ENCODE measurements at regions not wholly inside any gene's neighbourhood (a gene's known extent, or its start where the extent isn't known, plus 50 kb on each side); places are given as distances from the start of the nearest gene placed in this dataset.

DNA sequence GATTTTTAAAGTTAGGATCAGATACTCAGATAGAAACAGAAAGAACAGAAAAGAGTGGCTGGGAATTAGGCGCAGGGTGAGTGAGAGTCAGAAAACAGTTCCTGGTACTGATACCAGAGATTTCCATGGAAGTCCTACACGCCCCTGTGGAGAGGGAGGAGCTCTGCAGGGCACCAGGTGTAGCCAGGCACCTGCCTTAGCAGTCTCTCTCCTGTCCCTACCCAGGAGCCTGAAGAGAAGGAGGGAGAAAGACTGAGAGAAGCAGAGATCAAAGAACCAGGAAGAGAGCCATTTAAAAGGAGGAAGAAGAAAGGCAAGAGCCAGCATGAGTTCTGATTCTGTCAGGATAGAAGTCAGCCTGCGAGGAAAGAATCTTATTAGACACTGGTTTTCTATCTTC lies 65.0 kb downstream of the CBLN1 start:
- DNase-seq (ENCODE audit: low read depth): no peak

DNA sequence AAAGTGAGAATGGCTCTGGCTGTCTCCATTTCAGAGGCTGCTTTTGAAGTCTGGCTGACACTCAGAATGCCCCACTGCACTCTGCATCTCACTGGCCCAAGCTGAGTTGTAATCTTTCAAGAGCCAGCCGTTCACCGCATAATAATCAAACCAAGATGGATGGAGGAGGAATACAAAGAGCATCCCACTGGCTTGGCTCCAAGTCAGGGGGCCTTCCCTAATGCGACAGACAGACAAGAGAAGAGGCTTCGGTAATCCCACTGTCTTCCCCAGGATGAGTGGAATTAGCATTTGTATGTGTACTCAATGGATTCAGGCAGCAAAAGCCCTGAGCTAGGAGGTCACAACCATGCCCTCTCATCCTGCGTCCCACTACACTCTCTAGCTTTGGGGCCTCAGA lies 68.0 kb downstream of the CBLN1 start:
- no peak for DNase-seq (ENCODE audit: low read depth)

DNA sequence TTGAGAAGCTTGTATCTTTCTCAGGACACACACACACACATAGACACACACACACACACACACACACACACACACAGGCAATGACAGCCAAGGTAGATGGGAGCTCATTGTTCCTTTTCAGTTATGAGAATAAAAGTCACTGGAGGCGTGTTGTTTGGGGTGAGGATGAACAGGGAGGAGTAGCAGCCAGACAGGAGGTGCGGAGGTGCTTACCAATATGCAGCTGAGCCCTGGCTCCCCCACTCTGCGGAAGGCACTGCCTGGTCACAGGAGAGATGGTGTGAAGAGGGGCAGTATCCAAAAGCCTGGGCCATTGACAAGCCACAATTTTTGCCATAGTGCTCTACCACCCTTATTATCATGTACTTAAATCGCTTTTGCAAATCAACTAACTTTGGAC lies 77.4 kb downstream of the CBLN1 start:
- no peak for DNase-seq (ENCODE audit: low read depth)

DNA sequence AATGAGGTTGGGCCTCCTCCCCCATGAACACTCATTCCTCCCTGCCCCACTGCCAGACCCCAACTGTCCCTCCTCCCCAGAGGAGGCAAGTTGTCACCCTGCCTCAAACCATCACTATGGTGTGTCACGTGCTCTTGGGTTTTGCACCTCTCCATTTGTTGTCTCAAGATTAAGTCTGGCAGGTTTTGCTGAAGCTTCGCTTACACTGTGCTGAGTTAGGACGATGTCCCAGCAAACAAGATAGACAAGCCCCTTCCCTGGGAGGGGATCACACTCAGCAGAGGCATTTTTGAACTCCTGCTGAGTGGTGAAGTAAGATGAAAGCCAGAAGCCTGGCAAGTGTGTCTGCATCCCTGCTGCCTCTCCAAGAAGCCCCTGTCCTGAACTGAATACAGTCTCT lies 78.3 kb downstream of the CBLN1 start:
- no peak for DNase-seq (ENCODE audit: low read depth)

DNA sequence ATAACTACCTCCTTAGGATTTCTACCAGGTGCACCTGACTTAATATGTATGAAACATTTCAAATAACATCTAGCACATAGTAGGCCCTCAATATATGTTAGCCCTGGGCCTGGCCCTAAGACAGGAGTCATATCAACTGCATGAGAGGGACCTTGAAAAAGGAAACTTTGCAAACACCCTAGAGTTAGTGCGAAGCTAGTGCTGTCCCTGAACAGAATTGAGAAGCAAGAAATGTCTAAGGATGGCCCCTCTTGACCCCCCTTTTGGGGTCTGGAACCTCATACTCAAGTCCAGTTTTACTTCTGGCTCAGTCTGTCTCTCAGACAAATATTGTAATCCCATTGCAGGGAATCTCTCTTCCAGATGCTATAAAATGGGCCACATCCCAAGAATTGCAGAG lies 80.5 kb downstream of the CBLN1 start:
- DNase-seq (ENCODE audit: low read depth): no peak

DNA sequence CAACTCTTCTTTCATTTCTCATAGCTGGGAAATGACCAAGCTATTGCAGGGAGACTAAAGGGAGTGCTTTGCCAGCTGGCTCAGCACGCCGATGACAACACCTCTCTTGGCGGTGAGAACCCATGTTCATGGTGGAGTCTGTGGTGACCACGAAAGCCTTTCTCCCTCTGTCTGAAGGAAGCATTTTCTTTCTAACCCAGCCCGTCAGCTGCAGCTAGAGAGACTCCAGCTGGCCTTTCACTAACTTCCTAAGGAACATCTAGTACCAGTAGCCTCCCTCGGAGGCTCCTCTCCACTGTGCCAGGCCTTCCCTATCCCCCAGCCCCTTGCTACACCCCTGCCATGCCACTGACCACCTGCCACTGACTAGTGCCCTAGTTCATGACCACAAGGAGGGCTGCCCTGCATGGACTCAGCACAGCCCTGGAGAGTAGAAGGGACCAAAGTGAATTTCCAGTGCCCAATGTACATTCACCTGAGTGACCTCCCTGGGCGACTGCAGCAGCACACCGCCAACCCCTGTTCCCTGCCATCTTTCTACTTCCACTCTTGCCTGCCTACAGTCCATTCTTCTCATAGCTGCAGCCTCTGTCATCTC lies 81.3 kb downstream of the CBLN1 start:
- DNase-seq (ENCODE audit: low read depth): no peak

DNA sequence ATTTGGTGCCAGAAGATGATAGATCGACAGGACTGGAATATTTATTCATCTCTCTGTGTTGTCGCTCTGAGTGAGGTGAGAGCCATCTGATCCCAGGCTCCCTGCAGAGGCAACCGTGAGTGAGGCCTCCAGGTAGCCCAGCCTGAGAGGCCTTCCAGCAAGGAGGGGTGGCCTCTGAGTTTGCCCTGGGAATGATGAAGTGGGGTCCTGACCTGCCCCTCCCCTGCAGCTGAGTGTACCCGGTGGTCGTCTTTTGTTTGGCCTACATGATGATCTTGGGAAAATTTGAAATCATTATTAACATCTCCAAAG lies 86.4 kb downstream of the CBLN1 start:
- no peak for DNase-seq (ENCODE audit: low read depth)

DNA sequence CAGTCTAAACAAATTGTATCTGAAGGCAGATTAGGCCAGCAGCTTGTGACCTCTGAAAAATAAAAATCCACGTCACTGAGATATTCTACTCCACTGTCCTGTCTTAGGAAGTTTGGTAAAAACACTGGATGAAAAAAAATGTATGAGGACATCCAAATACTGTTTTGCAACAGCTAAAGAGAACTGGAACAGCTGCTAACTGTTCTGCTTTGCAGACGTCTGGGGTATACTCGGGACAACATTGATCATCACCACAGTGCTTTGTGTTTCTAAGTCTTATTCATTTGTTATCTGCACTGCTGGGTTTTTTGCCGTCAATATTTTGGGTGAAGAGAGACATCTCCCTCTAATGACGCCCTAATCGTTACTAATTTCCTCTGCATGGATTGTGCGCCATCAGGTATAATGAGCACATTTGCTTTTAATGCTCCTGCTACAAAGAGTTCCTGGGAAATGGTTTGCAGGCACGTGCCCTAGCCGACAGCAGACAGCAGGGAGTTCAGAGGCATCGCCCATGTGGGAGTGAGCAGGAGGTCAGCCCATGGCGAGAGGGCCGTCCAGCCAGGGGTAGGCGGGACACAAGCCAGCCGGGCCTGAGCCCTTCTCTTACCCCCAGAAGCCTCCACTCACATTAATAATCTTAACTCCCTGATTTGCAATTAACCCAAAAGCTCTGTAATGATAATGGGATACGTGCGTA lies 87.0 kb downstream of the CBLN1 start:
- DNase-seq (ENCODE audit: low read depth): no peak

DNA sequence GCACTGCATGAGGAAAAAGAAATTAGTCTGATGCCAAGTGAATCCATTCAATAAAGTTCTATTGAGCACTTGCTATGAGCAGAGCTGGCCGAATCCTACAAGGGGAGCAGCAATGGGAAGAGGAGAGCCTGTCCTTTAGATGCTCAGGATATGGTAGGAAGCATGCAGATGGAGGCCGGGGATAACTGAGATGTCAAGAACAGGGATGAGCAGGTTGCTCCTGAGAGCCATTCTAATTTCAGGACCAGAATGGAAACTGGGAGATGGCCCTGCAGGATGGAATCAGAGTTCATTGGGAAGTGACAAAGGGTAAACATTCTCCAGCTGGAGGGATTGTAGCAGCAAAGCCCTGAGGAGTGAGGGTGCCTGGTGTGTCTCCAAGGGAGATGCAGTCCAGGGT lies 88.0 kb downstream of the CBLN1 start:
- no peak for DNase-seq (ENCODE audit: low read depth)

DNA sequence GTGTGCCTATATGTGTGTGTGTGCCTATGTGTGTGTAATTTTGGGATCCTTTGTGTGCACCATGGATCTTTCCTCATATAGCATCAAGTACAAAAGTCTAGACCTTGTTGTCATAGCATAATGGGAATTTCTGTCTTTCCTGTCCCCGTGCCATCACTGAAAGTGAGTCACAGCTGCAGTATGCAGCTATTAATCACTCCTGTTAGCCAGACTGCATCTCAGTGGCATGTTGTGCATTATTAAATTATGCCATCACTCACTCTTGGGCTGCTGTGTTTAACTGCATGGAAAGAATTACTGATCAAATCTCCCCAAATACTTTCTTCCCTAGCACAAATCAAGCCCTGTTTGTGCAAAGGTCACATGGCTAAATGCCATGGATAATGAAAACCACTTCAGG lies 92.4 kb downstream of the CBLN1 start:
- peak; percentile 26 for DNase-seq (ENCODE audit: low read depth)

DNA sequence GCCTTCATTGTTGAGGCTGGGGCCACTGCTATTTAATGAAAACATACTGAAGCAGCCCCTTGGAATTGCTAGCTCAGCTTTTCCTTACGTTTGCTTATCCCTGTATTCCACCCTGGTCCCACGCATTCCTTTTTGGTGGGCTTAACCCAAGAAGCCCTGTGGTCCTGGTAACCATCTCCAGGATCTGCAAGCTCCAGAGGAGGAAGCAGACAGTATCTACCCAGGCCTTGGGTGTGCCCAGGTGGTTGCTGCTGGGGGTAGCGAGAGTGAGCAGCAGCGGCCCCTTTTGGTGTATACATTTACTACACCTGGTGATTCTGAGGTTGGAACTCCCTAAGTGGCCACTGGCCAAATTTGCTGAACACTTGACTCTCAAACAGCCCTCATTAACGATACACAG lies 97.7 kb downstream of the CBLN1 start:
- DNase-seq (ENCODE audit: low read depth): peak; percentile 5

DNA sequence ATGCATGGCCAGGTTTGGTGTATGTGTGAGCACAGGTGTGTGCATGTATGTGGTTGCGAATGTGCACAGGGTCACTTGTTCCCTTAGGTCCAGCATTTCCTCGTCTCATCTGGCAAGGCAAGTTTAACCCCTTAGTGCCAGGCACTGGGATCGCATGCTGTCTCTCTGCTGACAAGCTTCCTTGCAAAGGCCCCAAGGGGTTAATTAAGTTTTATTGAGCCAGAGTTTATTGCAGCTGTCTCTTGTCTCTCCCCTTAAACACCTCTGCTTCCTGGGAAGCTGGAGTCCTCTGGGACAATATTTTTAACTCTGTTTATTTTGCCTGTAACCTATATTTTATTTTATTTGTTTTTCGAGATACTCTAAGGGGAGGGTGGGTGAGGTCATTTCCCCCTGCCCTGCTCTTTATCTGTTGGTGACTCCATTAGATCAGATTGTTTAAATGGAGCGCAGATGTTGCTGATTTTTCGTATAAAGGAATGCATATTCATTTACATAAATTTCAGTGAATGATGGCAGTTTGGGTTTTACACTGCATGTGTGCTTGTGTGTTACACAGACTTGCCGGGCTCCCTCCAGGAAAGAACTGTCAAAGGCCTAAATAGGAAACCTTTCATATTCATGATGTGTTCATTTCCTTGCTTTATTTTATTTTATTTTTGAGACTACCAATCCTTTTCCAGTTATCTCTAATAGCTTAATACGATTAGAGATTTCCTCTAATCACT lies 99.7 kb downstream of the CBLN1 start:
- DNase-seq (ENCODE audit: low read depth): no peak

DNA sequence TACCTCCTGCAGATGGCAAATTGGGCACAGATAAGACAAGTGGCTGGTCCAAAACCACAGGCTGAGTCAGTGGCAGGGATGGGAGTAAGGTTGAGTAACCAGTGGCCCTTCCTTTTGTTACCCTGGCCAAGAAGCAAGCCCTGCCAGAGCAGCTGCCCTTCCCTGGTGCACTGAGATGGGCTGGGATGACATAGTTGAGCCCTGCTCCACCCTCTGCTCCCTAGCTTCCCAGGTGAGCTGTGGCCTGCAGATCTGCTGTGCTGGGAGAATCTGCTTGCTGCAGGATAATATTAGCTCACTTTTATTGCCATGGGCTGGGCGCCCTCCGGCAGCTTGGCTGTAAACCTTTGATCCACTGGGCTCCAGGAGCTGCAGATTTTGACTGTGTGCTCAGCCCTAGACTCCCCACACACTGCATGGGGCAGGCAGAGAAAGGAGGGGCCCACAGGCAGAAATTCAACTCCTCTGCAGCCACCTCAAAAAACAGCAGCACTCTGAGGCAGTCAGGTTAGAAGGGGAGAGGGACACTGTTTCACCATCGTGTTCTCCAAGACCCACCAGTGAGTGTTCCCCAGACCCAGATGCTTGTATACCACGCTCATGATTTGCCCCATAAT lies 101.8 kb downstream of the CBLN1 start:
- DNase-seq (ENCODE audit: low read depth): no peak

DNA sequence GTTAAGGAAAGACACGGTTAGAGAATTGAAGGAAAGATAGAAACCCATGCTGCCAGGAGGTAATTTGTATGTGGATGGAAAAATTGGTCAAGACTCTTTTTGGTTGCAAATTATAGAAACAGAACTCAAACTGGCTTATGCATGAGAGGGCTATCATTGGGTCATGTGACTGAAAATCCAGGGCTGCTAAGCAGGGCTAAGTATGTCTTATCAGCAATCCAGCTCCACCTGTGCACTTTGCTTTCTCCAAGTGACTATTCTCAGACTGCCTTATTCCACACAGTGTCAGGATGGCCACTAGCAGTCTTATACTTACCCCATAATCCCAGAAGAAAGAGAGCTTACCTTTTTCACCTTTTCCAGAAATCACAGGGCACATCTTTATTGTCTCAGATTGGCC lies 113.5 kb downstream of the CBLN1 start:
- DNase-seq (ENCODE audit: low read depth): no peak

DNA sequence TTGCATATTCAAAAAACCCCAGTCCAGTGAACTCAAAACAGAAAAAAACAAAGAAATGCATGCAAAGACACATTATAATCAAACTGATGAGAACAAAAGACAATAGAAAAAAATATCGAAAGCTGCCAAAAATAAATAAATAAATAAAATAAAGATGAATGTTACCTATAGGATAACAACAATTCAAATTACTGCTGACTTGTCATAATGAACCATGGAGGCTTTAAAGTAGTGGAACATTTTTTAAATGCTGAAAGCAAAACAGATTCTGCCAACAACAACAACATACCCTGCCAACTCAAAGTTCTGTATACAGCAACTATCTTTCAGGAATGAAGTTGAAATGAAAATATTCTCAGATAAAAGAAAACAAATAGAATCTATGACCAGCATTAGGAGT lies 116.6 kb downstream of the CBLN1 start:
- no peak for DNase-seq (ENCODE audit: low read depth)

DNA sequence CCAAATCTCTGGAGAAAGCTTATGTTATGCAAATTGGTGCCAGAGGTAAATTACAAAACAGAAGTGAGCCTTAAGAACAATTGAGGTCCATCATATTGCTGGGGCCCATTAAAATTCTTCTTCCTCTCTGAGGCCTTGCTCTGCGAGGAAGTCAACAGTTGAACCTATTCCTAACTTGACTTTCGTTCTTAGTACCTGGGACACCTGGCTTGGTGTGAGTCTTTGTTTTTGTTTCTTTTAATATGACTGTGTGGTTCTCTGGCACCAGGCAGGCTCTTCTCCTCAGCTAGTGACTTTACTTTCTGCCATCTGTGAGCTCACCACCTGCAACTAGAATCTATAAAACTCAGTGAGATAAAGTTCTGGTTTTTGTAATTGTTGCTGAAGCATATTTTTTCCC lies 120.4 kb downstream of the CBLN1 start:
- DNase-seq (ENCODE audit: low read depth): no peak

DNA sequence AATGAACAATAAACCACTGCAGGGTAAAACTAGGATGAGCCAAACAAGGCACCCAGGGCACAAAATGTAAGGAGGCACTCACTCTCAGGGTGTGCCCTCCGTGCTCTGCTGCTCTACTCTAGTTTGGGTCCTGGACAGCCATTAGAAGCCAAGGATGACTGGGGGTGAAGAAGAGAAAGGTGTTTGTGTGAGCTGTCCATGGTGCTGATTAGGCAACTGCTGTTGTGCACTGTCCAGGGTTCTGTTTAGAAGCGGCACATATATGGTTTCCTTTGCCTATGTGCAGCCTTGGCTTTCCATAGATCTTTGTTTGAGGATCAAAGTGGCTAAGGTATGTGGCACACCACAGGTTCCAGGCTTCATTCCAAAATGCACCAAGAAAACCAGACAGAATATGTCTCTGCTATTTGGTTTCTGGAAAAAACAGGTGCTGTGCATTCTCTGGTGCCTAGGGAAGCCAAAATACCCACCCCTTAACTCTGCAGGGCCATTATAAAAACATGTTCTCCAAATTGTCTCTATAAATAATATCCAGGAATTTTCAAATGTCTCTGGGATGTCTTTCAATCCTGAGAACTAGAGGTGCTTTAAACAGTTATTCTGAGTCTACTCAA lies 123.5 kb downstream of the CBLN1 start:
- peak; percentile 24 for DNase-seq (ENCODE audit: low read depth)

DNA sequence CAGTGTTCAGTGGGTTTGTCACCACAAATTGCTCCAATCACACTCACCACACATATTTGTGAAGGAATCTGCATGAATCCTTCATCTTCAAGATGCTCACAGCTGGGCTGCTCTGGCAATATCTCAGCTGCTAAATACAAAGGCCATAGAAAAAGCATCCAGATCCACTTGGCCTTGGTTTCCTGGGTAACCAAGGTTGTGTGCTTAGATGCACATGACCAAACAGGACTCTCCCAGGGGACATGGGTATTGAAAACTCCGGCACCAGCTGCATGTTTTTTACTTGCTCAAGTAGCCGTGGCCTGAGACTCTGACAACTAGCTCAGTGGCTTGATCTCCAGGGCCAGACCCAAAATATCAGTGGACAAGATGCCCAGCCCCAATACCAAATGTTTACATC lies 131.3 kb downstream of the CBLN1 start:
- DNase-seq (ENCODE audit: low read depth): no peak

DNA sequence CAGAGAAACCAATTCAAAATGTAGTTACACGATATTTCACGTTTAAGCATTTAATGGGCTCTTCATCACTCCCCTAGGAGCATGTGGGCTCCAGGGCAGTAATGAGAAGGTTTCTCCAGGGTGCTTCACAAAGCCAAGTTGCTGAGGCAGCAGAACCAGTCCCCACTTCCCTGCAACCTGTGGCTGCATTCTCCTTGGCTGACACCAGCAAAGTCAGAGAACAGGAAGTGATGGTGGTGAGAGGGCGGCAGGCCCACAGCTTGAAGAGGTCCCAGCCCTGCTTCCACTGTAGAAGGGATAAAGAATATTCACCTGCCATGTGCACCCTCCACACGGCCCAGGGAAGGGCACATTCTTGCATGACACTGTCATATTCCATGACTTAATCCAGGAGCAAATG lies 133.2 kb downstream of the CBLN1 start:
- no peak for DNase-seq (ENCODE audit: low read depth)

DNA sequence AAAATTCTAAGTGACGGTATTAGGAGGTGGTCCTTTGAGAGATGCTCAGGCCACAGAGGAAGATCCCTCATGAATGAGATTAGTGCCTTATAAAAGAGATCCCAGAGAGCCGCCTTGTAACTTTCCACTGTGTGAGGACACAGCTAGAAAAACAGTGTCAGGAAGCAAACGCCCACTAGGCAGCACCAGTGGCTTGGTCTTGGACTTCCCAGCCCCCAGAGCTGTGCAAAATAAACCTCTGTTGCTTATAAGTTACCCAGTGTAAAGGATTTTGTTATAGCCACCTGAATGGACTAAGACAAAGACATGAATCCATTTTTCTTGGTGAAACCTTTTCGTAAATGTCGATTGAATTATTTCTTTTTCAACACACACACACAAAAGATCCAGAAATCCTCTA lies 141.0 kb downstream of the CBLN1 start:
- no peak for DNase-seq (ENCODE audit: low read depth)

DNA sequence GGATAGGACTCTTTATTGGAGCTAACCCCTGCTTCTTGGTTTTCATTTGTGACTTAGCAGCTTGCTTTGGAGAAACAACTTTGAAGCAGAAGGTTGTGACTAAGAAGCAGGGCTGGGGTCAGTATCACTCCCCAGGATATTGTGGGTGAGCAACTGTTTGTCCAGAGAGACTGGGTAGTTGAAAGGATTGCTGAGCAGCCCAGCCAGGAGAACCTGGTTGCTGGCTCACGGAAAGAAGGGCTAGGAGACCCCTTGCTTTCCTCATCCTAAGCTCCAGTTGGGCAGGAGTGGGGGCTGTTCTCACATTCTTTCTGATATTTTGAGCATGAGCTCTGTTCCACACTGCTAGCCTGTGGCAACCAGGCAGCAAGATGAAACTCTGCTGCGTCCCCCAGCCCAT lies 151.2 kb downstream of the CBLN1 start:
- no peak for DNase-seq (ENCODE audit: low read depth)

DNA sequence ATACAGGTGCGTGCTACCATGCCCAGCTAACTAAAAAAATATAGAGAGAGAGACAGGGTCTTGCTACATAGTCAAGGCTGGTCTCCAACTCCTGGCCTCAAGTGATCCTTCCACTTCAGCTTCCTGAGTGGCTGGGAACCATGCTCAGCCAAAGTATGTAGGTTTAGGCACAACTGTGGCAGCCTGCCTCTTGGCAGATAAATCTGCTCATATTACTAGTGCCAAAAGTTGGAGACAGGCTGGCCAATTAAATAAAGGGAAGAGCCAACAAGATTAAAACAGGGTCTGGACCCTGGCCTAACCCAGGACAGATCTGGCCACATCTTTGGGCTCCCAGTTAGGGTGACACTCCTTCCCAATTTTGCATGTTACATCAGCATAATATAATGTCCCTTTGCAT lies 151.7 kb downstream of the CBLN1 start:
- DNase-seq (ENCODE audit: low read depth): no peak

DNA sequence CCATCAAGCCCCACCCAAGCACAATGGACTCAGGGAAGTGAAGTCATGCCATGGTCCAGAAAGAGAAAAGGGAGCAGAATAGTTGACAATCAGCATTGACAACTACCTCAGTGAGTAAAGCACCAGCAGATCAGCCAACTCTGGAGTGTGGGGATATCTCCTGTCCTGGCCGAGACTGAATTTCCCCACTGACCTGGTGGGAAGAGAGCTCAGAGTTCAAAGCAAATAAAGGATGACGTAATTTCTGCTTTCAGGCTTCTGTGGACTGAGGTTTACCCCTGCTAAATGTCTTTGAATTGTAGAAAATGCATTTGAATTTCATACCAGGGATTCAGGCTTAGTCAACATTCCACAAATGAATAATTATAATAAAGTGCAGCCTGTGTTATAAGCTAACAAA lies 152.9 kb downstream of the CBLN1 start:
- DNase-seq (ENCODE audit: low read depth): no peak
